Colonic mucosa (tissue), 4 donors: ENCODE measurements at regions not wholly inside any gene's neighbourhood (a gene's known extent, or its start where the extent isn't known, plus 50 kb on each side); places are given as distances from the start of the nearest gene placed in this dataset.

ENCODE experiments used
- DNase-seq: peaks from one replicate; pipeline ENCODE4 v3.0.0-alpha.2; 2020
- H3K27ac ChIP-seq: fragments of 200-600 bp; one replicate; pipeline ENCODE4 v1.8.0; 2021
- H3K27me3 ChIP-seq: fragments of 200-600 bp; one replicate; pipeline ENCODE4 v1.8.0; 2021
- H3K36me3 ChIP-seq: fragments of 200-600 bp; one replicate; pipeline ENCODE4 v1.8.0; 2021
- H3K4me1 ChIP-seq: fragments of 200-600 bp; one replicate; pipeline ENCODE4 v1.8.0; 2021; ENCODE audit warnings: mild to moderate bottlenecking
- H3K4me3 ChIP-seq: fragments of 200-600 bp; one replicate; pipeline ENCODE4 v1.8.0; 2021
- H3K9ac ChIP-seq, 2 donors: one replicate each; pipeline ENCODE4 v1.7.0; 2013; ENCODE audit warnings: control low read depth in 2 of 2, low read depth in 2 of 2, low read length in 2 of 2
- H3K9me3 ChIP-seq: fragments of 200-600 bp; one replicate; pipeline ENCODE4 v1.8.0; 2021
- CTCF ChIP-seq: fragments of 200-600 bp; IDR thresholded peaks from one replicate; pipeline ENCODE4 v1.8.0; 2022; ENCODE audit warnings: antibody characterized with exemption, mild to moderate bottlenecking
- intact Hi-C: fragments of 100-400 bp; cut with DNase I; formaldehyde crosslinking; loops from one replicate; pipeline ENCODE4 v1.14.1; 2022
- donor health status: healthy.
- donor health status: DM: no; HTN: no; CAD: no.
- donor health status: DM: no; HTN: no; CAD: no.

GRCh38 chrX:147763131-147763530, 148.6 kb upstream of the FMR1 start:
- Histone ChIP-seq H3K27me3 (no peaks in the 10 kb centered on the region), H3K36me3 (no peaks in the 10 kb centered on the region), H3K9me3 (no peaks in the 10 kb centered on the region), H3K4me3 (no peak overlapping the region), H3K9ac (no peak overlapping the region), H3K4me1 (no peaks in the 10 kb centered on the region), H3K27ac (no peak overlapping the region)
- intact Hi-C loops: no loop called here
- DNase-seq: no peak
- no peak for TF ChIP-seq CTCF

- no peak overlapping the region for H3K4me3 ChIP-seq
Observed at GRCh38 chrX:147764868-147765267, 146.9 kb upstream of the FMR1 start.

GRCh38 chrX:147770858-147771257, 140.9 kb upstream of the FMR1 start:
- H3K36me3 ChIP-seq: no peaks in the 10 kb centered on the region
- no peak overlapping the region for H3K9ac ChIP-seq
- no peak overlapping the region for H3K4me3 ChIP-seq
- H3K4me1 ChIP-seq: no peaks in the 10 kb centered on the region
- DNase-seq: no peak
- H3K27me3 ChIP-seq: no peaks in the 10 kb centered on the region
- no peak overlapping the region for H3K27ac ChIP-seq
- H3K9me3 ChIP-seq: no peaks in the 10 kb centered on the region
- TF ChIP-seq CTCF: no peak
- intact Hi-C loops: no loop called here

More at GRCh38 chrX:147764868-147765267, 146.9 kb upstream of the FMR1 start:
- DNase-seq: no peak
- Histone ChIP-seq H3K27ac (no peak overlapping the region), H3K9me3 (no peaks in the 10 kb centered on the region), H3K27me3 (no peaks in the 10 kb centered on the region), H3K9ac (no peak overlapping the region), H3K36me3 (no peaks in the 10 kb centered on the region), H3K4me1 (no peaks in the 10 kb centered on the region)
- no peak for TF ChIP-seq CTCF
- intact Hi-C loops: no loop called here

- Histone ChIP-seq H3K9ac (no peak overlapping the region), H3K36me3 (no peaks in the 10 kb centered on the region), H3K27ac (no peak overlapping the region), H3K27me3 (no peaks in the 10 kb centered on the region), H3K4me1 (no peaks in the 10 kb centered on the region), H3K4me3 (no peak overlapping the region), H3K9me3 (no peaks in the 10 kb centered on the region)
- DNase-seq: no peak
- intact Hi-C loops: no loop called here
- no peak for TF ChIP-seq CTCF
Observed at GRCh38 chrX:147776988-147777387, 134.7 kb upstream of the FMR1 start.

GRCh38 chrX:147779173-147779572, 132.5 kb upstream of the FMR1 start:
- H3K4me3 ChIP-seq: no peak overlapping the region
- TF ChIP-seq CTCF: no peak
- H3K27me3 ChIP-seq: no peaks in the 10 kb centered on the region
- intact Hi-C loops: no loop called here
- no peaks in the 10 kb centered on the region for H3K9me3 ChIP-seq
- no peak overlapping the region for H3K9ac ChIP-seq
- H3K27ac ChIP-seq: no peak overlapping the region
- no peaks in the 10 kb centered on the region for H3K4me1 ChIP-seq
- no peak for DNase-seq
- no peaks in the 10 kb centered on the region for H3K36me3 ChIP-seq

- no peak for DNase-seq
- Histone ChIP-seq H3K27ac (no peak overlapping the region), H3K4me3 (no peak overlapping the region), H3K36me3 (no peaks in the 10 kb centered on the region), H3K27me3 (no peaks in the 10 kb centered on the region), H3K9ac (no peak overlapping the region), H3K9me3 (no peaks in the 10 kb centered on the region), H3K4me1 (no peaks in the 10 kb centered on the region)
- intact Hi-C loops: no loop called here
- no peak for TF ChIP-seq CTCF
Observed at GRCh38 chrX:147781844-147782243, 129.9 kb upstream of the FMR1 start.
